Thoracic aorta (tissue), 2 donors: ENCODE measurements at regions not wholly inside any gene's neighbourhood (a gene's known extent, or its start where the extent isn't known, plus 50 kb on each side); places are given as distances from the start of the nearest gene placed in this dataset.

ENCODE experiments used
- ATAC-seq: fragments of 150-250 bp; one replicate; pipeline ENCODE4 v1.8.0; 2017; ENCODE audit warnings: low read depth; ENCODE audit not compliant: insufficient number of reproducible peaks, low FRiP score
- DNase-seq: peaks from one replicate; pipeline ENCODE4 v3.0.0-alpha.2; 2020; ENCODE audit warnings: low spot score
- H3K27ac ChIP-seq, 2 donors: fragments of 200-600 bp; sonication (generic); 1 replicate in 1 of 2; 2 replicates in 1 of 2; pipeline ENCODE4 v1.5.1; 2016; ENCODE audit warnings: mild to moderate bottlenecking in 2 of 2, moderate library complexity in 2 of 2
- H3K27me3 ChIP-seq: fragments of 200-600 bp; sonication (generic); replicated peaks from 2 replicates; pipeline ENCODE4 v1.6.0; 2016; ENCODE audit warnings: mild to moderate bottlenecking; ENCODE audit not compliant: insufficient read depth
- H3K36me3 ChIP-seq: fragments of 200-600 bp; sonication (generic); one replicate; pipeline ENCODE4 v1.5.1; 2016
- H3K4me1 ChIP-seq, 2 donors: fragments of 200-600 bp; sonication (generic); 1 replicate in 1 of 2; 2 replicates in 1 of 2; pipeline versions ENCODE4 v1.5.1 to v1.6.0; 2016; ENCODE audit warnings: low read depth in 2 of 2, mild to moderate bottlenecking in 1 of 2; ENCODE audit not compliant: control insufficient read depth in 1 of 2
- H3K4me3 ChIP-seq: fragments of 200-600 bp; sonication (generic); 2 replicates; pipeline ENCODE4 v1.5.1; 2016; ENCODE audit warnings: mild to moderate bottlenecking
- H3K9me3 ChIP-seq: fragments of 200-600 bp; sonication (generic); 2 replicates; pipeline ENCODE4 v1.5.1; 2016
- CTCF ChIP-seq: fragments of 200-600 bp; sonication (generic); IDR thresholded peaks from one replicate; pipeline ENCODE4 v1.5.1; 2019; ENCODE audit warnings: antibody characterized with exemption

DNA sequence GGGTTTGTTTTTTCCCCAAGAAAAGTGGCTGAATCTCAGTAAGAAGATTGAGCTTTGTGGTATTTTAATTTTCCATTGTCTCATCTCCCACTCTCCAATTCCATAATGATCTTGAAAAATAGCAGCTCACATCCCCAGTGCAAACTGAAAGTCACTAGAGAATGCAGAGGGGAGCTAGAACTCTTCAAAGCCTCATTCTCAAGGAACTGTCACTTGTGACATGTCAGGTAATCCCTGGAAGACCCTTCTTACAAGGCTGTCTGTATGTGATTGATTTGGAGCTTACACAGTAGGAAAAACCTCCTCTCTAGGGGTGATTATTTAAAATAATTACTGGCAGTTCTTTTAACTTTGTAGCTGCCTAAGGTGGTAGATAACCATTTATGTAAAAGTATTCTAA is 420.4 kb downstream of the CDH26 start:
- Histone ChIP-seq H3K4me3 (no peak overlapping the region), H3K4me1 (no peaks in the 10 kb centered on the region), H3K27ac (no peak overlapping the region), H3K9me3 (peaks cover 4% of the 10 kb centered on the region), H3K36me3 (no peaks in the 10 kb centered on the region), H3K27me3 (no peaks in the 10 kb centered on the region)
- TF ChIP-seq CTCF = no peak
- ATAC-seq (no peak), DNase-seq (no peak)

DNA sequence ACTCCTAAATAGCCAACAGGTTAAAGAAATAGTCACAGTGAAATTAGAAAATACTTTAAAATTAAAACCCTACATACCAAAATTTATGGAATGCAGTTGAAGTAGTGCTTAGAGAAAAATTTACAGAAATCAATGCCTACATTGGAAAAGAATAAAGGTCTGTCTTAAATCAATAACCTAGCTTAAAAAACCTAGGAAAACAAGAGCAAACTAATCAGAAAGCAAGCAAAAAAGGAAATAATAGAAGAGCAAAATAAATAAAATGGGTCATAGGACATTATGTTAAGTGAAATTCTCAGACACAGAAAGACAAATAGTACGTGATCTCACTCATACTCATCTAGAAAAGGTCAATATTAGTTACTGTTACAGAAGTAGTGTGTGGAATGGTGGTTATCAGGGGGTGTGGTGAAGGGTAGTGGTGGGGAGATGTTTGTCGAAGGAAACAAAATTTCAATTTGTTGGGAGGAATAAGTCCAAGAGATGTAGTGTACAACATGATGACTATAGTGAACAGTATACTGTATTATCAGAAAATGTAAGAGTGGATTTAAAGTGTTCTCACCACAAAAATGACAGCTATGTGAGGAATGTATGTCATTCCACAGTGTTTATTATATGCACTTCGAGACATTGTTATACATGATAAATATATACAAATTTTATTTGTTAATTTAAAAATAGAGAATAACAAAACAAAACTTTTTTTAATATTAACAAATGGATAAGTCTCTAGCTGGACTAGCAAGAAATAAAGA is 423.6 kb downstream of the CDH26 start:
- ATAC-seq (no peak), DNase-seq (no peak)
- peaks cover 4% of the 10 kb centered on the region for H3K9me3 ChIP-seq
- TF ChIP-seq CTCF = no peak
- H3K27ac ChIP-seq = no peak overlapping the region
- H3K36me3 ChIP-seq = no peaks in the 10 kb centered on the region
- no peaks in the 10 kb centered on the region for H3K27me3 ChIP-seq
- no peaks in the 10 kb centered on the region for H3K4me1 ChIP-seq
- H3K4me3 ChIP-seq = no peak overlapping the region

DNA sequence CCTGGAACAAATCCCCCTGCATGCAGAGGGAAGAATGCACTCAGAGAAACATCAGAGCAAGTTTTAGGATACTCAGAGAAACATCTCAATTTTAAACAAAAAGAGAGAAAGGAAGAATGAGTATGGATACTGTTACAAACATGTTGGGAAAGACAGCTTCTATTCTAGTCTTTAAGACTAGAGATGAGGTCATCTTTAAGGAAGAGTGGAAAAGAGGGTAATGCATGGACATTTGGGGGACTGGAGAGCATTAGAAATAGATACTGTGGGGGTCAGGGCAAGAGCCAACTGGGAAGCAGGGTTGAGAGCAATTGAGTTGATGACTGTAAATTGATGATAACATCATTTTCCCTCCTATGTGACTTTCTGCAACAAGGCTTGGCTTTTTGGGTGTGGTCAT is 431.2 kb downstream of the CDH26 start:
- Histone ChIP-seq H3K27me3 (no peaks in the 10 kb centered on the region), H3K4me1 (no peaks in the 10 kb centered on the region), H3K36me3 (no peaks in the 10 kb centered on the region), H3K27ac (no peak overlapping the region), H3K4me3 (no peak overlapping the region), H3K9me3 (no peaks in the 10 kb centered on the region)
- ATAC-seq = no peak
- DNase-seq = no peak
- no peak for TF ChIP-seq CTCF

GRCh38 chr20:60389882-60390281 is 431.7 kb downstream of the CDH26 start:
- H3K36me3 ChIP-seq = no peaks in the 10 kb centered on the region
- TF ChIP-seq CTCF = no peak
- DNase-seq (no peak), ATAC-seq (no peak)
- no peaks in the 10 kb centered on the region for H3K27me3 ChIP-seq
- no peak overlapping the region for H3K27ac ChIP-seq
- H3K9me3 ChIP-seq = no peaks in the 10 kb centered on the region
- no peak overlapping the region for H3K4me3 ChIP-seq
- H3K4me1 ChIP-seq = no peaks in the 10 kb centered on the region

DNA sequence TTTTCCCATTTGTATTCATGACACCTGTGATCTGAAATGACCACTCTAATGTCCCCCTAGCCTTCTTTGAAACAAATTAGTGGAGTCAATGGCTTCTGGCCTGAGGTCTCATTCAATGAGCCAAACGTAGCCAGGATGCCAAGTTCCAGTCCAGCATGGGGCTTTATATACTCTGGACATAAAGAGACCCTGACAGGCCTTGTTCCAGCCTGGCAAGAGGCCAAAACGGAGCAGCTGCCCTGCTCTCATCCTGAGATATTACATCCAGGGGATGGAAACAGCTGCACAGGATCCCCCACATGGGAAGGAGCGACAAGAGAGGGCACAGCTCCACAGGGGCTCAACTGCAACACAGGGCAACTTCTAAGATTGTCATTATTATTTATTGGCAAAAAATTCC is 437.8 kb downstream of the CDH26 start:
- no peak overlapping the region for H3K4me3 ChIP-seq
- no peaks in the 10 kb centered on the region for H3K4me1 ChIP-seq
- TF ChIP-seq CTCF = no peak
- H3K27me3 ChIP-seq = no peaks in the 10 kb centered on the region
- no peak for ATAC-seq
- no peaks in the 10 kb centered on the region for H3K36me3 ChIP-seq
- H3K9me3 ChIP-seq = no peaks in the 10 kb centered on the region
- H3K27ac ChIP-seq = no peak overlapping the region
- no peak for DNase-seq
